Heart left ventricle (tissue), 16 donors: ENCODE measurements at regions not wholly inside any gene's neighbourhood (a gene's known extent, or its start where the extent isn't known, plus 50 kb on each side); places are given as distances from the start of the nearest gene placed in this dataset.

Experiments used
- ATAC-seq, 4 donors: fragments of 200-7000 bp; cut with Tn5 transposase; one replicate each; pipeline ENCODE4 v1.9.1; 2020 to 2022; ENCODE audit warnings: moderate library complexity in 4 of 4, mild to moderate bottlenecking in 3 of 4, moderate number of reproducible peaks in 1 of 4
- DNase-seq, 5 donors: peaks; one replicate each; pipeline ENCODE4 v3.0.0-alpha.2; 2020
- H3K27ac ChIP-seq, 12 donors: fragments of 200-600 bp; sonication (generic) in 4 of 12; one replicate each; pipeline versions ENCODE4 v1.5.0 to v1.8.0; 2016 to 2022; ENCODE audit warnings: mild to moderate bottlenecking in 2 of 12
- H3K27me3 ChIP-seq, 9 donors: fragments of 200-600 bp; sonication (generic) in 2 of 9; one replicate each; pipeline versions ENCODE4 v1.5.1 to v1.8.0; 2016 to 2022; ENCODE audit warnings: mild to moderate bottlenecking in 3 of 9
- H3K36me3 ChIP-seq, 9 donors: fragments of 200-600 bp; sonication (generic) in 2 of 9; one replicate each; pipeline versions ENCODE4 v1.5.0 to v1.8.0; 2018 to 2022; ENCODE audit warnings: mild to moderate bottlenecking in 2 of 9
- H3K4me1 ChIP-seq, 12 donors: fragments of 200-600 bp; sonication (generic) in 4 of 12; one replicate each; pipeline versions ENCODE4 v1.5.0 to v1.8.0; 2016 to 2022; ENCODE audit warnings: mild to moderate bottlenecking in 3 of 12
- H3K4me3 ChIP-seq, 12 donors: fragments of 200-600 bp; sonication (generic) in 4 of 12; one replicate each; pipeline versions ENCODE4 v1.5.0 to v1.8.0; 2017 to 2022; ENCODE audit warnings: mild to moderate bottlenecking in 9 of 12, moderate library complexity in 4 of 12
- H3K9me3 ChIP-seq, 12 donors: fragments of 200-600 bp; sonication (generic) in 4 of 12; one replicate each; pipeline versions ENCODE4 v1.5.0 to v1.8.0; 2016 to 2022; ENCODE audit warnings: mild to moderate bottlenecking in 1 of 12
- POLR2A ChIP-seq, 2 donors: fragments of 450-650 bp; IDR thresholded peaks; one replicate each; pipeline ENCODE4 v1.6.1; 2017; ENCODE audit warnings: antibody characterized with exemption in 2 of 2, mild to moderate bottlenecking in 2 of 2, moderate library complexity in 2 of 2
- WGBS, 4 donors: extraction: QIAGEN DNeasy Blood & Tissue Kit in 2 of 4; methylation state at CpG; one replicate each; pipeline versions ENCODE4 v1.1.5 to v1.1.7; 2013 to 2018; 5-methylcytosine and 5-hydroxymethylcytosine counted together
- intact Hi-C, 10 donors: fragments of 100-400 bp; cut with DNase I; formaldehyde crosslinking; loops; one replicate each; pipeline versions ENCODE4 v1.11.1 to v1.14.2; 2022
- TF ChIP-seq, protein P1 (sequence below), 12 donors: fragments of 200-600 bp; sonication (generic) in 4 of 12; IDR thresholded peaks; one replicate each; pipeline versions ENCODE4 v1.5.0 to v1.8.0; 2018 to 2022; ENCODE audit warnings: antibody characterized with exemption in 12 of 12, mild to moderate bottlenecking in 5 of 12
- donor health status: ischemic (EF 13 %, LVEDD 7.1; RV severe dilation, severe dysfunction).
- donor health status: healthy with polysubstance abuse.
- donor health status: DM: no; HTN: yes; CAD: no.
- donor health status: DM: no; HTN: no; CAD: no.
- donor health status: ischemic (EF 25% LVEDD 6.9; RV normal size, moderate dysfunction).
- donor health status: ischemic (EF 25% LVEDD 5.7; RV mildly dilated, moderate dysfunction).
- donor health status: healthy.
- donor health status: DM: yes; HTN: yes; CAD: no.
- donor health status: ischemic (EF 35%, LVEDD 5.7; RV mildly dilated, moderate dysfunction).
- donor health status: nonischemic (EF 11% LVEDD 7.7; RV severe dilation, severe dysfunction).
- donor health status: DM: yes; HTN: yes; CAD: no.
- donor health status: PGD.
- donor health status: ischemic (EF 29% LVEDD 5.4; RV normal size, mild dysfunction).
- donor health status: nonischemic (EF 23%, LVEDD 6.1; RV moderate dilation, normal function).

DNA sequence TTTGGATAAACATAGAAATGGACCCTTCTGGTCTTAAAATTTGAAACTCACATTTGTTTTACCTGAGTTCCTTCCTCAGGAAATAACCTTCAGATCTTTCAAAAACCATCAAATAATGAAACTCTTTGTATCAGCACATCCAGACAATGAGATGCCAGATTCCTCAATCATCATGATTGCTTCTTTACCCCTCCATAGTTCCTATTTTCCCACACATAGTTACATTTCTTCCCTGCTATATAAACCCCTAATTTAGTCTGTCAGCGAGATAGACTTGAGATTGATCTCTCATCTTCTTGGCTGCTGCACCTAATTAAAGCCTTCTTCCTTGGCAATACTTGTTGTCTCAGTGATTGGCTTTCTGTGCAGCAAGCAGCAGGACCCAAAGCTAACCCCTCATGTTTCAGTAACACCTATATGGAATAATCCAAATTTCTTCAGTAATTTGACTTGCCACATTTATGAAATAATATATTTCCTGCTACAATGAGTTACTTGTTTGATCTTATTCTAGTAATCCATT, 83.9 kb upstream of the BANK1 start:
- 78 to 86% (median 85%) methylated on average over 1 of the region's 1 CpG for WGBS, 4 donors
- no peak overlapping the region for H3K27ac ChIP-seq
- intact Hi-C loops = no loop called here

DNA sequence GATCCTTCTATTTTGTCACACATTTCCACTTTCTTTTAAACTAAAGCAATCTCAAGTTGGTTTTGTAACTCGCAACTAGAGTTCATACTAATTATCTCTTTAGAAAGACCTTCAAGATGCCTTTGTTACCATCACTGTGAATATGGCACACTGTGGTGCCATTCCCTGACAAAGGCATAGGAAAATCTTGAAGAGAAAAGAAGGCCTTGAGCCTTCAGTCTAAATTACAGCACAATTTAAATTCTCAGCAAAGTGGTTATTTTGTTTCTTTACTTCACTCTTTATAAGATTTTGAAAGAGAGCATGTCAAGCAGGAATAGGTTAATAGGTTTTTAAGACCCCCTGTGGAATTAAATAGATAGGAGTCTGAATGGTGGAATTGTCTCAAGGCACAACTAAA, 89.0 kb upstream of the BANK1 start:
- 92 to 96% (median 94%) methylated on average over 1 of the region's 1 CpG for WGBS, 4 donors
- Histone ChIP-seq H3K27ac (no peak overlapping the region), H3K9me3 (peaks cover 0 to 12% (median 3%) of the 10 kb centered on the region in 12 donors), H3K27me3 (no peaks in the 10 kb centered on the region), H3K36me3 (no peaks in the 10 kb centered on the region), H3K4me1 (no peaks in the 10 kb centered on the region), H3K4me3 (no peak overlapping the region)
- intact Hi-C loops = no loop called here
- DNase-seq (no peak), ATAC-seq (no peak)
- no peak for TF ChIP-seq POLR2A (IDR thresholded peaks at IDR 0.05)
- TF ChIP-seq, protein P1, sequence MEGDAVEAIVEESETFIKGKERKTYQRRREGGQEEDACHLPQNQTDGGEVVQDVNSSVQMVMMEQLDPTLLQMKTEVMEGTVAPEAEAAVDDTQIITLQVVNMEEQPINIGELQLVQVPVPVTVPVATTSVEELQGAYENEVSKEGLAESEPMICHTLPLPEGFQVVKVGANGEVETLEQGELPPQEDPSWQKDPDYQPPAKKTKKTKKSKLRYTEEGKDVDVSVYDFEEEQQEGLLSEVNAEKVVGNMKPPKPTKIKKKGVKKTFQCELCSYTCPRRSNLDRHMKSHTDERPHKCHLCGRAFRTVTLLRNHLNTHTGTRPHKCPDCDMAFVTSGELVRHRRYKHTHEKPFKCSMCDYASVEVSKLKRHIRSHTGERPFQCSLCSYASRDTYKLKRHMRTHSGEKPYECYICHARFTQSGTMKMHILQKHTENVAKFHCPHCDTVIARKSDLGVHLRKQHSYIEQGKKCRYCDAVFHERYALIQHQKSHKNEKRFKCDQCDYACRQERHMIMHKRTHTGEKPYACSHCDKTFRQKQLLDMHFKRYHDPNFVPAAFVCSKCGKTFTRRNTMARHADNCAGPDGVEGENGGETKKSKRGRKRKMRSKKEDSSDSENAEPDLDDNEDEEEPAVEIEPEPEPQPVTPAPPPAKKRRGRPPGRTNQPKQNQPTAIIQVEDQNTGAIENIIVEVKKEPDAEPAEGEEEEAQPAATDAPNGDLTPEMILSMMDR (IDR thresholded peaks at IDR 0.05) = no peak

More for the DNA sequence above, 83.9 kb upstream of the BANK1 start:
- Histone ChIP-seq H3K4me3 (no peak overlapping the region), H3K27me3 (no peaks in the 10 kb centered on the region), H3K36me3 (no peaks in the 10 kb centered on the region), H3K9me3 (peaks cover 0 to 24% (median 8%) of the 10 kb centered on the region in 12 donors), H3K4me1 (no peaks in the 10 kb centered on the region)
- no peak for TF ChIP-seq POLR2A (IDR thresholded peaks at IDR 0.05)
- TF ChIP-seq, protein P1 (IDR thresholded peaks at IDR 0.05) = no peak
- DNase-seq (no peak), ATAC-seq (no peak)

DNA sequence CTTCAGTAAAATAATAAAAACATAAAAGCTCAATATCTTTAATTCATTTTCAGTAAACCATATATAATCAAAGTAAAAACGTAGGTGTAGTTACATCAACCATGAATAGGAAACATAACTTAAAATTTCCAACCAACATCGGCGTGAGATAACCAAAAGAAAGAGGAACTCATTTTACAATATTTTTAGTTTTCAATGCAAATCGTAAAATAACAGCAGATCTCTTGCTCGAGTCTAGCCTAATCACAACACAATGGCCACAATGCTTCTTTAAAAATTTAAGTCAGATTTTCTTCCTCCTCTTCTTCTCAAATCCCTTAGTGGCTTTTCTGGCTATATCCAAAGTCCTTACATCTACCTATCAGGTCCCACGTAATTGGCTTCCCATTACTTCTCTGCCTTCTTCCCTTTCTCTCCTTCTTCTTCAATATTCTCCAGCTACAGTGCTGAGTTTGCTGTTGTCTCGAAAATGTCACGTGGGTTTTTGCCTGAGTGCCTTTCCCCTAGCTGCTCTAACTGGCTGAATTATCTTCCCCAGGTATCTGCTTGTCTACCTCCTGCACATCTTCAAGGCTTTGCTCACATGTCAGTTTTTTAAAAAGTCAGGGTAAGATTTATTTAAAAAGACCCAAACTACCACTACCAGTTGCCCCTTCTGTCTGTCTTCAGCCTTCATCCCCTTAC, 90.9 kb upstream of the BANK1 start:
- WGBS, 4 donors = 74 to 87% (median 76%) methylated on average over 8 of the region's 8 CpGs
- Histone ChIP-seq H3K9me3 (no peaks in the 10 kb centered on the region), H3K4me3 (no peak overlapping the region), H3K36me3 (no peaks in the 10 kb centered on the region), H3K4me1 (no peaks in the 10 kb centered on the region), H3K27ac (no peak overlapping the region), H3K27me3 (no peaks in the 10 kb centered on the region)
- no peak for ATAC-seq
- intact Hi-C loops = no loop called here
- TF ChIP-seq, protein P1 (IDR thresholded peaks at IDR 0.05) = no peak
- TF ChIP-seq POLR2A (IDR thresholded peaks at IDR 0.05) = no peak
- no peak for DNase-seq

DNA sequence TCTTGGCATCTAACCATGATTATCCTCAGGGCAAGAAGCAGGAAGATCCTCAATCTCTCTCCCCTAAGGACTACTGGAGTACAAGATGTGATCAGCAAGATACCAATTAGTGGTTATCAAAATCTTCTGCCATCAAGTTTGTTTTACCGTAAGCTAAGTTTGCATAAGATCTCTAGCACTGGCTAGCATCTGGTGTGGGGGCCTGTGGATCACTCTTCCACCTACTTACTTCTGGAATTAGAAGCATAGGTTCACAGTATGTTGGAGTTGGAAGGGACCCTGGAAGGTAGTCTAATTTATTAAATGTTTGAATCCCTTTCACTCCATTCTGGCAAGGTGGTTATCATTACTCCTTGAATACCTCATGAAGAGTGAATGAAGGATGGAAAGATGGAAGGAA, 93.3 kb upstream of the BANK1 start:
- WGBS, 4 donors = 88 to 100% (median 91%) methylated on average over 1 of the region's 1 CpG
- TF ChIP-seq, protein P1 (IDR thresholded peaks at IDR 0.05) = no peak
- TF ChIP-seq POLR2A (IDR thresholded peaks at IDR 0.05) = no peak
- no peak overlapping the region for H3K27ac ChIP-seq
- DNase-seq (no peak), ATAC-seq (no peak)
- no peaks in the 10 kb centered on the region for H3K9me3 ChIP-seq
- no peaks in the 10 kb centered on the region for H3K27me3 ChIP-seq
- H3K4me3 ChIP-seq = no peak overlapping the region
- H3K36me3 ChIP-seq = no peaks in the 10 kb centered on the region
- intact Hi-C loops = no loop called here
- peaks cover 0 to 3% (median 0%) of the 10 kb centered on the region in 12 donors for H3K4me1 ChIP-seq
